SKM-1 (cell line): ENCODE measurements at regions not wholly inside any gene's neighbourhood (a gene's known extent, or its start where the extent isn't known, plus 50 kb on each side); places are given as distances from the start of the nearest gene placed in this dataset.

ENCODE experiments used
- DNase-seq: peaks from one replicate; lab custom pipeline; 2025; ENCODE audit not compliant: unreplicated experiment; lab: John Stamatoyannopoulos, UW

- DNase-seq, result no peak
Observed at GRCh38 chr1:30194046-30194619, 529.3 kb downstream of the MATN1 start.

- DNase-seq, result no peak
Observed at GRCh38 chr1:30192969-30193630, 530.3 kb downstream of the MATN1 start.

GRCh38 chr1:30191154-30191702 lies 532.2 kb downstream of the MATN1 start:
- no peak for DNase-seq

- no peak for DNase-seq
Observed at GRCh38 chr1:30190511-30191153, 532.8 kb downstream of the MATN1 start.

- DNase-seq, result no peak
Observed at GRCh38 chr1:30189818-30190500, 533.4 kb downstream of the MATN1 start.

GRCh38 chr1:30188999-30189398 lies 534.4 kb downstream of the MATN1 start:
- no peak for DNase-seq

GRCh38 chr1:30188329-30188728 lies 535.1 kb downstream of the MATN1 start:
- no peak for DNase-seq

GRCh38 chr1:30187413-30188023 lies 535.9 kb downstream of the MATN1 start:
- no peak for DNase-seq

GRCh38 chr1:30186586-30186985 lies 536.8 kb downstream of the MATN1 start:
- no peak for DNase-seq

GRCh38 chr1:30185809-30186208 lies 537.6 kb downstream of the MATN1 start:
- DNase-seq, result no peak

- no peak for DNase-seq
Observed at GRCh38 chr1:30185313-30185712, 538.1 kb downstream of the MATN1 start.

GRCh38 chr1:30184393-30185141 lies 538.8 kb downstream of the MATN1 start:
- no peak for DNase-seq

- no peak for DNase-seq
Observed at GRCh38 chr1:30183895-30184294, 539.5 kb downstream of the MATN1 start.

GRCh38 chr1:30183006-30183405 lies 540.4 kb downstream of the MATN1 start:
- DNase-seq, result no peak

GRCh38 chr1:30179942-30180543 lies 543.3 kb downstream of the MATN1 start:
- DNase-seq, result no peak

GRCh38 chr1:30176477-30176876 lies 546.9 kb downstream of the MATN1 start:
- DNase-seq, result no peak

- DNase-seq, result no peak
Observed at GRCh38 chr1:30174499-30174898, 548.9 kb downstream of the MATN1 start.

GRCh38 chr1:30173560-30173959 lies 549.8 kb downstream of the MATN1 start:
- DNase-seq, result no peak

- DNase-seq, result no peak
Observed at GRCh38 chr1:30172757-30173156, 550.6 kb downstream of the MATN1 start.

GRCh38 chr1:30172299-30172694 lies 551.1 kb downstream of the MATN1 start:
- DNase-seq, result no peak
